H1 (cell line): ENCODE measurements at regions not wholly inside any gene's neighbourhood (a gene's known extent, or its start where the extent isn't known, plus 50 kb on each side); places are given as distances from the start of the nearest gene placed in this dataset.

Experiments
- CTCF ChIA-PET: fragments of 300-600 bp; sonication (Branson Sonifier 250); formaldehyde crosslinking; loops from one replicate; lab custom pipeline; 2021; ENCODE audit not compliant: partially characterized antibody; lab: Charles Lee
- POLR2A ChIA-PET: fragments of 300-600 bp; sonication (Branson Sonifier 250); formaldehyde crosslinking; loops from one replicate; lab custom pipeline; 2021; ENCODE audit warnings: inconsistent platforms; ENCODE audit not compliant: partially characterized antibody; lab: Charles Lee
- DNase-seq, 2 experiments: peaks; one replicate each; pipeline versions ENCODE4 v3.0.0 to v3.0.0-alpha.2; 2010 to 2022; ENCODE audit warnings: low spot score in 2 of 2, low read depth in 1 of 2, mixed read lengths in 1 of 2
- FAIRE-seq: peaks from 2 replicates; lab custom pipeline; 2011; peaks lifted over from hg19 to GRCh38; lab: Jason Lieb, UNC
- H2AFZ ChIP-seq: 2 replicates; pipeline ENCODE4 v1.8.1; 2012; ENCODE audit warnings: low read length, inconsistent platforms
- H2AK5ac ChIP-seq: 2 replicates; pipeline ENCODE4 v1.6.1; 2013; ENCODE audit warnings: low read depth, low read length
- H2BK120ac ChIP-seq: replicated peaks from 2 replicates; pipeline ENCODE3; 2013; ENCODE audit warnings: low read depth, low read length, inconsistent platforms
- H2BK12ac ChIP-seq: 2 replicates; pipeline ENCODE4 v1.6.1; 2013; ENCODE audit warnings: low read depth, low read length
- H2BK15ac ChIP-seq: 2 replicates; pipeline ENCODE4 v1.6.1; 2013; ENCODE audit warnings: low read length
- H2BK20ac ChIP-seq: 2 replicates; pipeline ENCODE4 v1.6.1; 2013; ENCODE audit warnings: low read length
- H2BK5ac ChIP-seq: 2 replicates; pipeline ENCODE4 v1.6.1; 2013; ENCODE audit warnings: low read depth, low read length
- H3K14ac ChIP-seq: 2 replicates; pipeline ENCODE4 v1.6.1; 2013; ENCODE audit warnings: inconsistent platforms; ENCODE audit not compliant: insufficient read length
- H3K18ac ChIP-seq: 2 replicates; pipeline ENCODE4 v1.6.1; 2013; ENCODE audit warnings: low read length; ENCODE audit errors: extremely low read depth
- H3K23ac ChIP-seq: 2 replicates; pipeline ENCODE4 v1.6.1; 2013; ENCODE audit warnings: inconsistent platforms; ENCODE audit not compliant: insufficient read length
- H3K23me2 ChIP-seq: 2 replicates; pipeline ENCODE4 v1.6.1; 2013; ENCODE audit warnings: low read depth, low read length
- H3K27ac ChIP-seq: 2 replicates; pipeline ENCODE4 v1.6.1; 2011; ENCODE audit warnings: low read depth, low read length, inconsistent platforms
- H3K27me3 ChIP-seq, 4 experiments: replicated peaks in 1 of 4; 1 replicate in 1 of 4; 2 replicates in 3 of 4; pipeline versions ENCODE4 v1.6.1 to v1.8.1; 2011 to 2013; ENCODE audit warnings: low read length in 3 of 4, mild to moderate bottlenecking in 3 of 4, inconsistent platforms in 2 of 4, mixed read lengths in 2 of 4, moderate library complexity in 1 of 4; ENCODE audit not compliant: control insufficient read depth in 3 of 4, insufficient read depth in 3 of 4; ENCODE audit errors: extremely low read depth in 1 of 4
- H3K36me3 ChIP-seq, 4 experiments: 2 replicates each; pipeline versions ENCODE4 v1.6.1 to v1.8.1; 2011 to 2013; ENCODE audit warnings: mild to moderate bottlenecking in 4 of 4, low read length in 3 of 4, moderate library complexity in 2 of 4, control low read depth in 1 of 4, inconsistent platforms in 1 of 4; ENCODE audit not compliant: insufficient read depth in 4 of 4, control insufficient read depth in 2 of 4
- H3K4ac ChIP-seq: replicated peaks from 2 replicates; pipeline ENCODE3; 2013; ENCODE audit warnings: low read length, low read depth, mixed read lengths, inconsistent platforms; ENCODE audit not compliant: insufficient read length
- H3K4me1 ChIP-seq, 4 experiments: replicated peaks in 1 of 4; 1 replicate in 1 of 4; 2 replicates in 3 of 4; pipeline versions ENCODE4 v1.6.1 to v1.8.1; 2011 to 2013; ENCODE audit warnings: low read length in 3 of 4, inconsistent platforms in 2 of 4, mixed read lengths in 1 of 4; ENCODE audit not compliant: insufficient read depth in 4 of 4, control insufficient read depth in 3 of 4
- H3K4me2 ChIP-seq, 2 experiments: 2 replicates each; pipeline versions ENCODE4 v1.6.1 to v1.8.1; 2011 to 2013; ENCODE audit warnings: low read depth in 2 of 2, low read length in 2 of 2, control low read depth in 1 of 2, inconsistent platforms in 1 of 2, mild to moderate bottlenecking in 1 of 2; ENCODE audit not compliant: insufficient read depth in 1 of 2
- H3K4me3 ChIP-seq, 4 experiments: fragments of 200-600, 300-600 bp in 1 of 4; sonication (generic), shearing (Covaris generic), sonication (Bioruptor Twin) in 1 of 4; 2 replicates each; pipeline versions ENCODE4 v1.5.1 to v1.8.1; 2011 to 2016; ENCODE audit warnings: low read length in 4 of 4, low read depth in 3 of 4, control low read depth in 2 of 4, inconsistent platforms in 2 of 4, mild to moderate bottlenecking in 2 of 4, mixed read lengths in 1 of 4, moderate library complexity in 1 of 4; ENCODE audit not compliant: insufficient read depth in 2 of 4; ENCODE audit errors: extremely low read depth in 1 of 4
- H3K56ac ChIP-seq: replicated peaks from 2 replicates; pipeline ENCODE3; 2013; ENCODE audit warnings: low read depth, mild to moderate bottlenecking, mixed read lengths, low read length, inconsistent platforms; ENCODE audit not compliant: insufficient read length
- H3K79me1 ChIP-seq: 2 replicates; pipeline ENCODE4 v1.6.1; 2013; ENCODE audit warnings: low read depth, low read length, control low read depth
- H3K79me2 ChIP-seq, 2 experiments: 2 replicates each; pipeline versions ENCODE4 v1.6.1 to v1.8.1; 2012 to 2013; ENCODE audit warnings: low read length in 2 of 2, mild to moderate bottlenecking in 2 of 2, inconsistent platforms in 1 of 2; ENCODE audit not compliant: insufficient read depth in 2 of 2, control insufficient read depth in 1 of 2
- H3K9ac ChIP-seq, 4 experiments: replicated peaks in 1 of 4; 1 replicate in 1 of 4; 2 replicates in 3 of 4; pipeline versions ENCODE4 v1.6.1 to v1.8.1; 2011 to 2013; ENCODE audit warnings: low read depth in 3 of 4, low read length in 3 of 4, control low read depth in 2 of 4, mild to moderate bottlenecking in 2 of 4, moderate library complexity in 2 of 4, inconsistent platforms in 1 of 4; ENCODE audit errors: extremely low read depth in 1 of 4
- H3K9me3 ChIP-seq, 2 experiments: 2 replicates each; pipeline versions ENCODE4 v1.6.1 to v1.8.1; 2012 to 2013; ENCODE audit warnings: mild to moderate bottlenecking in 2 of 2, moderate library complexity in 2 of 2, control low read depth in 1 of 2, inconsistent platforms in 1 of 2, low read depth in 1 of 2, low read length in 1 of 2, mixed read lengths in 1 of 2; ENCODE audit not compliant: insufficient read depth in 2 of 2
- H4K20me1 ChIP-seq, 2 experiments: replicated peaks in 1 of 2; 2 replicates each; pipeline versions ENCODE3 to v1.8.1; 2011 to 2013; ENCODE audit warnings: inconsistent platforms in 2 of 2, low read length in 2 of 2, mild to moderate bottlenecking in 1 of 2; ENCODE audit not compliant: insufficient read depth in 2 of 2, control insufficient read depth in 1 of 2
- H4K5ac ChIP-seq: 2 replicates; pipeline ENCODE4 v1.6.1; 2013; ENCODE audit warnings: low read length, low read depth, mixed read lengths, inconsistent platforms; ENCODE audit not compliant: insufficient read length
- H4K8ac ChIP-seq: 2 replicates; pipeline ENCODE4 v1.8.0; 2013; ENCODE audit warnings: mild to moderate bottlenecking, moderate library complexity, low read length, inconsistent platforms; ENCODE audit not compliant: insufficient read depth; ENCODE audit errors: extremely low read depth
- H4K91ac ChIP-seq: replicated peaks from 2 replicates; pipeline ENCODE3; 2013; ENCODE audit warnings: low read length, mixed read lengths, inconsistent platforms; ENCODE audit not compliant: insufficient read length
- CEBPB ChIP-seq: IDR thresholded peaks from 2 replicates; pipeline ENCODE4 v1.6.1; 2012; ENCODE audit warnings: low read depth, low read length
- EZH2 ChIP-seq: fragments of 200-600 bp; sonication (generic); IDR thresholded peaks from 2 replicates; pipeline ENCODE4 v1.7.1; 2012; ENCODE audit warnings: low read depth, mild to moderate bottlenecking, moderate library complexity, low read length, inconsistent platforms; ENCODE audit not compliant: severe bottlenecking
- FOSL1 ChIP-seq: IDR thresholded peaks from 2 replicates; pipeline ENCODE4 v1.6.1; 2011; ENCODE audit warnings: mild to moderate bottlenecking, low read depth, low read length, moderate library complexity; ENCODE audit not compliant: insufficient read depth
- KDM1A ChIP-seq: fragments of 200-600, 300-600 bp; sonication (generic); IDR thresholded peaks from 2 replicates; pipeline ENCODE4 v1.7.1; 2016; ENCODE audit warnings: mild to moderate bottlenecking, low read length, borderline replicate concordance
- MAX ChIP-seq: IDR thresholded peaks from 2 replicates; pipeline ENCODE4 v1.6.1; 2012; ENCODE audit warnings: inconsistent platforms
- NRF1 ChIP-seq: IDR thresholded peaks from 2 replicates; pipeline ENCODE4 v1.6.1; 2011; ENCODE audit warnings: mild to moderate bottlenecking, low read depth, low read length, improper control_type of control experiment
- RAD21 ChIP-seq, 2 experiments: IDR thresholded peaks in 1 of 2; conservative IDR thresholded peaks in 1 of 2; 2 replicates each; pipeline ENCODE4 v1.6.1; 2011; ENCODE audit warnings: low read depth in 2 of 2, low read length in 2 of 2, improper control_type of control experiment in 1 of 2, inconsistent platforms in 1 of 2, mild to moderate bottlenecking in 1 of 2, moderate library complexity in 1 of 2
- RNF2 ChIP-seq: fragments of 200-900, 300-1000 bp; sonication (generic); IDR thresholded peaks from 2 replicates; pipeline ENCODE4 v1.7.1; 2016; ENCODE audit warnings: borderline replicate concordance, low read depth, mild to moderate bottlenecking, antibody characterized with exemption, low read length; ENCODE audit not compliant: poor library complexity, severe bottlenecking; ENCODE audit errors: missing control alignments
- SIN3A ChIP-seq, 2 experiments: IDR thresholded peaks in 1 of 2; conservative IDR thresholded peaks in 1 of 2; 2 replicates each; pipeline ENCODE4 v1.6.1; 2011 to 2012; ENCODE audit warnings: low read length in 2 of 2, improper control_type of control experiment in 1 of 2, low read depth in 1 of 2, mild to moderate bottlenecking in 1 of 2
- SIX5 ChIP-seq: IDR thresholded peaks from 2 replicates; pipeline ENCODE4 v1.6.1; 2011; ENCODE audit warnings: mild to moderate bottlenecking, low read depth, low read length
- WGBS, 2 experiments: shearing (Covaris generic) in 1 of 2; methylation state at CpG; one replicate each; pipeline versions ENCODE4 v1.1.6 to v1.1.7; 2013 to 2015; ENCODE audit warnings: low lambda C conversion rate in 2 of 2, mixed read lengths in 2 of 2, inconsistent platforms in 1 of 2, low coverage in 1 of 2, missing lambda C conversion rate in 1 of 2; ENCODE audit not compliant: insufficient replicate concordance in 2 of 2, insufficient coverage in 1 of 2, insufficient read length in 1 of 2; ENCODE audit errors: extremely low coverage in 1 of 2, missing lambda C conversion rate in 1 of 2; 5-methylcytosine and 5-hydroxymethylcytosine counted together

- Histone ChIP-seq H2AFZ (no peak overlapping the region), H3K56ac (no peak overlapping the region), H4K20me1 (no peaks in the 10 kb centered on the region), H3K9me3 (no peaks in the 10 kb centered on the region), H3K23ac (no peak overlapping the region), H3K79me2 (no peaks in the 10 kb centered on the region), H2BK120ac (no peak overlapping the region), H3K27ac (no peak overlapping the region), H4K8ac (no peak overlapping the region), H3K23me2 (no peaks in the 10 kb centered on the region), H3K4me2 (no peak overlapping the region), H3K18ac (no peak overlapping the region), H3K36me3 (no peaks in the 10 kb centered on the region), H3K4me3 (no peak overlapping the region), H3K27me3 (no peaks in the 10 kb centered on the region), H4K5ac (no peak overlapping the region), H3K4ac (no peak overlapping the region), H2BK20ac (peak overlapping the region; percentile 73; the same call in 1 of the 2 replicates), H3K9ac (no peak overlapping the region), H2BK15ac (no peak overlapping the region), H3K14ac (no peak overlapping the region), H2AK5ac (no peak overlapping the region), H3K79me1 (no peaks in the 10 kb centered on the region), H4K91ac (peak overlapping the region; percentile 31), H2BK12ac (peak overlapping the region; percentile 99; the same call in 1 of the 2 replicates), H3K4me1 (peaks cover 0 to 9% (median 6%) of the 10 kb centered on the region in 4 experiments; a peak in 5 of 7 replicates), H2BK5ac (0 out of 2 replicates have a peak overlapping the region, but pooled peaks have one; percentile 85)
- DNase-seq (no peak), FAIRE-seq (no peak)
- ChIA-PET CTCF (interaction anchor here (0.9 to 1.5 kb wide), 2 partner anchors 13 to 16 kb away, joined by 3 read pairs; no protein-coding TSS in a partner anchor), POLR2A (no interaction called here)
- 82% methylated on average over 19 of the region's 19 CpGs; no CpG with 5 or more reads in 1 of the 2 experiments for WGBS, 2 experiments
- TF ChIP-seq FOSL1 (no peak), CEBPB (no peak), KDM1A (no peak), SIX5 (no peak), EZH2 (no peak), SIN3A (conservative IDR thresholded peaks at IDR 0.05 in 1 of 2, IDR thresholded peaks at IDR 0.05 in 1 of 2; ENCODE audit: low read depth in 1 of 2, low read length in 2 of 2) (no peak), RNF2 (no peak), MAX (no peak), NRF1 (no peak), RAD21 (IDR thresholded peaks at IDR 0.05 in 1 of 2, conservative IDR thresholded peaks at IDR 0.05 in 1 of 2; ENCODE audit: low read depth in 2 of 2, low read length in 2 of 2) (no peak)
Observed at GRCh38 chr6:4401408-4402368, 266.3 kb upstream of the ECI2 start.
